ENCODE measurements at regions not wholly inside any gene's neighbourhood (a gene's known extent, or its start where the extent isn't known, plus 50 kb on each side); places are given as distances from the start of the nearest gene placed in this dataset.

DNA sequence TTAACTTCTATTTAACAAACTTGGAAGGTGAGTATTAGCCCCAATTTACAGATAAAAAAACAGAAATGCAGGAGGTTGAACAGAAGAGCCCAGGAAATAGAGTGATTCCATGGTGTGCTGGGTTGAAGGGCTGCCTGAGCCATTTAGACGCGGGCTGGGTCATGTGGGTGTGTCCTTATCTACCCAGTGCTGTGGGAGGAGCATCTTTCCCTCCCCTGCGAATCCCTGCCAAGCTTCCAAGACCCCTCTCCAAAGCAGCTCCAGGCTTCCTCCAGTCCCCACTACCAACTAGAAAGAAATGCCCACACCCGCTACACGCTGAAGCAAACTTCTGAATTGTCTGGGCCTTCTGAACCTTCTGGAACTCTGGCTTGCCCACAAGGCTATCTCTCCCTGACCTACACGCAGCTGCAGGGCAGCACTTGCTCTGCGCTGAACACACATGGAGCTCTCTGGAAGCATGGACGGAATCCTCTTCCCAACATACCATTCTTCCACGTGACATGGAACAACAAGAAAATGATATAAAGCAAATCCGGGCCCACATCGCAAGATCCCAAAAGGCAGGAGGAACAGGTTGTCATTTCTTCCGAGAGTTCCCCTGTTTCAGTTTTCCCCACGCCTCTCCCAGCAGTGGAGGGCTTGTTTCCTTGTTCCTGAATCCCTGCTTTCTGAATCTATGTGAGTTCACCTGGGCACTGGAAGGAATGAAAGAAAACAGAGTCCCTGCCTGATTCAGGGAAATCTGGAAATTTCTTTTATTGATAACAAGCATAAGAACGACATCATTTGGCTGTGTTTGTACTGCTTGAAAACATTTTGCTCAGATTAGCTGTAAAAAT lies 562.7 kb upstream of the ID2 start:
- TF ChIP-seq, protein P1, sequence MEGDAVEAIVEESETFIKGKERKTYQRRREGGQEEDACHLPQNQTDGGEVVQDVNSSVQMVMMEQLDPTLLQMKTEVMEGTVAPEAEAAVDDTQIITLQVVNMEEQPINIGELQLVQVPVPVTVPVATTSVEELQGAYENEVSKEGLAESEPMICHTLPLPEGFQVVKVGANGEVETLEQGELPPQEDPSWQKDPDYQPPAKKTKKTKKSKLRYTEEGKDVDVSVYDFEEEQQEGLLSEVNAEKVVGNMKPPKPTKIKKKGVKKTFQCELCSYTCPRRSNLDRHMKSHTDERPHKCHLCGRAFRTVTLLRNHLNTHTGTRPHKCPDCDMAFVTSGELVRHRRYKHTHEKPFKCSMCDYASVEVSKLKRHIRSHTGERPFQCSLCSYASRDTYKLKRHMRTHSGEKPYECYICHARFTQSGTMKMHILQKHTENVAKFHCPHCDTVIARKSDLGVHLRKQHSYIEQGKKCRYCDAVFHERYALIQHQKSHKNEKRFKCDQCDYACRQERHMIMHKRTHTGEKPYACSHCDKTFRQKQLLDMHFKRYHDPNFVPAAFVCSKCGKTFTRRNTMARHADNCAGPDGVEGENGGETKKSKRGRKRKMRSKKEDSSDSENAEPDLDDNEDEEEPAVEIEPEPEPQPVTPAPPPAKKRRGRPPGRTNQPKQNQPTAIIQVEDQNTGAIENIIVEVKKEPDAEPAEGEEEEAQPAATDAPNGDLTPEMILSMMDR (IDR thresholded peaks at IDR 0.05): no peak
- TF ChIP-seq POLR2A (IDR thresholded peaks at IDR 0.05): no peak
- TF ChIP-seq EP300 (IDR thresholded peaks at IDR 0.05; ENCODE audit: low read depth): no peak
